ENCODE measurements at regions not wholly inside any gene's neighbourhood (a gene's known extent, or its start where the extent isn't known, plus 50 kb on each side); places are given as distances from the start of the nearest gene placed in this dataset.

GRCh38 chr3:66803721-66804695 is 194.1 kb upstream of the KBTBD8 start:
- no peak for DNase-seq (ENCODE audit: low read depth)
- TF ChIP-seq CTCF (conservative IDR thresholded peaks at IDR 0.05; ENCODE audit: low read depth, low read length): no peak
- H3K4me3 ChIP-seq (ENCODE audit: low read depth, low read length): no peak overlapping the region

- no peak for TF ChIP-seq CTCF (conservative IDR thresholded peaks at IDR 0.05; ENCODE audit: low read depth, low read length)
- no peak overlapping the region for H3K4me3 ChIP-seq (ENCODE audit: low read depth, low read length)
- DNase-seq (ENCODE audit: low read depth): no peak
Measured at GRCh38 chr3:66808891-66809594, 189.1 kb upstream of the KBTBD8 start.

- TF ChIP-seq CTCF (conservative IDR thresholded peaks at IDR 0.05; ENCODE audit: low read depth, low read length): no peak
- no peak for DNase-seq (ENCODE audit: low read depth)
- H3K4me3 ChIP-seq (ENCODE audit: low read depth, low read length): no peak overlapping the region
Measured at GRCh38 chr3:66809595-66809958, 188.5 kb upstream of the KBTBD8 start.

GRCh38 chr3:66812136-66812535 is 186.0 kb upstream of the KBTBD8 start:
- no peak overlapping the region for H3K4me3 ChIP-seq (ENCODE audit: low read depth, low read length)
- DNase-seq (ENCODE audit: low read depth): peak; percentile 46
- no peak for TF ChIP-seq CTCF (conservative IDR thresholded peaks at IDR 0.05; ENCODE audit: low read depth, low read length)

GRCh38 chr3:66812741-66813140 is 185.4 kb upstream of the KBTBD8 start:
- no peak overlapping the region for H3K4me3 ChIP-seq (ENCODE audit: low read depth, low read length)
- TF ChIP-seq CTCF (conservative IDR thresholded peaks at IDR 0.05; ENCODE audit: low read depth, low read length): no peak
- DNase-seq (ENCODE audit: low read depth): no peak

GRCh38 chr3:66816090-66816761 is 181.9 kb upstream of the KBTBD8 start:
- peak; percentile 65 for TF ChIP-seq CTCF (conservative IDR thresholded peaks at IDR 0.05; ENCODE audit: low read depth, low read length)
- H3K4me3 ChIP-seq (ENCODE audit: low read depth, low read length): no peak overlapping the region
- DNase-seq (ENCODE audit: low read depth): peak; percentile 86

Data from choroid plexus epithelial cell (primary cell).